22Rv1 (cell line): ENCODE measurements at regions not wholly inside any gene's neighbourhood (a gene's known extent, or its start where the extent isn't known, plus 50 kb on each side); places are given as distances from the start of the nearest gene placed in this dataset.

ENCODE experiments used
- ZFX ChIP-seq: fragments of 450-650 bp; IDR thresholded peaks from 2 replicates; pipeline ENCODE4 v1.6.1; 2017; ENCODE audit warnings: antibody characterized with exemption, borderline replicate concordance
- TF ChIP-seq, protein P1 (sequence below): fragments of 450-650 bp; IDR thresholded peaks from 2 replicates; pipeline ENCODE4 v1.5.1; 2017; ENCODE audit warnings: mild to moderate bottlenecking

DNA sequence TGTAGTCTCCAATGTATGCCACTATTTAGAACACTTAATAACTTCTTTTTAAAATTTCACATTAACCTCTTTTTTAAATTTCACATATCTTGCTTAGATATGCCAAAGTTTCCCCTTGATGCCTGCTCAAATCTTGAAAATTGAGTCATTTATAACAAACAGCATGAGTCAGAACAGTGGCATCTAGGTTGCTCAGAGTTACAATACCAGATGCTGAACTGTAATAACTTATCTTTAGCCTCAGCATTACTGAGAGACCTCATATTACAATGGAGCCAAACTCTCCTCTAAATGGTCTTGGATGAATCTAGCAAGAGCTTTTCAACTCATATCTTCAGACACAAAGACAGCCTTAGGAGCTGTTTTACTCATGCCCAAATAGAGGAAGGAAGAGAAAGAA, 439.3 kb upstream of the ARPP21 start:
- TF ChIP-seq, protein P1, sequence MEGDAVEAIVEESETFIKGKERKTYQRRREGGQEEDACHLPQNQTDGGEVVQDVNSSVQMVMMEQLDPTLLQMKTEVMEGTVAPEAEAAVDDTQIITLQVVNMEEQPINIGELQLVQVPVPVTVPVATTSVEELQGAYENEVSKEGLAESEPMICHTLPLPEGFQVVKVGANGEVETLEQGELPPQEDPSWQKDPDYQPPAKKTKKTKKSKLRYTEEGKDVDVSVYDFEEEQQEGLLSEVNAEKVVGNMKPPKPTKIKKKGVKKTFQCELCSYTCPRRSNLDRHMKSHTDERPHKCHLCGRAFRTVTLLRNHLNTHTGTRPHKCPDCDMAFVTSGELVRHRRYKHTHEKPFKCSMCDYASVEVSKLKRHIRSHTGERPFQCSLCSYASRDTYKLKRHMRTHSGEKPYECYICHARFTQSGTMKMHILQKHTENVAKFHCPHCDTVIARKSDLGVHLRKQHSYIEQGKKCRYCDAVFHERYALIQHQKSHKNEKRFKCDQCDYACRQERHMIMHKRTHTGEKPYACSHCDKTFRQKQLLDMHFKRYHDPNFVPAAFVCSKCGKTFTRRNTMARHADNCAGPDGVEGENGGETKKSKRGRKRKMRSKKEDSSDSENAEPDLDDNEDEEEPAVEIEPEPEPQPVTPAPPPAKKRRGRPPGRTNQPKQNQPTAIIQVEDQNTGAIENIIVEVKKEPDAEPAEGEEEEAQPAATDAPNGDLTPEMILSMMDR, result no peak
- TF ChIP-seq ZFX, result no peak
